H1 (cell line): ENCODE measurements at regions not wholly inside any gene's neighbourhood (a gene's known extent, or its start where the extent isn't known, plus 50 kb on each side); places are given as distances from the start of the nearest gene placed in this dataset.

Experiments used
- CTCF ChIA-PET: fragments of 300-600 bp; sonication (Branson Sonifier 250); formaldehyde crosslinking; loops from one replicate; lab custom pipeline; 2021; ENCODE audit not compliant: partially characterized antibody; lab: Charles Lee
- POLR2A ChIA-PET: fragments of 300-600 bp; sonication (Branson Sonifier 250); formaldehyde crosslinking; loops from one replicate; lab custom pipeline; 2021; ENCODE audit warnings: inconsistent platforms; ENCODE audit not compliant: partially characterized antibody; lab: Charles Lee
- DNase-seq, 2 experiments: peaks; one replicate each; pipeline versions ENCODE4 v3.0.0 to v3.0.0-alpha.2; 2010 to 2022; ENCODE audit warnings: low spot score in 2 of 2, low read depth in 1 of 2, mixed read lengths in 1 of 2
- FAIRE-seq: peaks from 2 replicates; lab custom pipeline; 2011; peaks lifted over from hg19 to GRCh38; lab: Jason Lieb, UNC
- H2AFZ ChIP-seq: 2 replicates; pipeline ENCODE4 v1.8.1; 2012; ENCODE audit warnings: low read length, inconsistent platforms
- H2AK5ac ChIP-seq: 2 replicates; pipeline ENCODE4 v1.6.1; 2013; ENCODE audit warnings: low read depth, low read length
- H2BK120ac ChIP-seq: replicated peaks from 2 replicates; pipeline ENCODE3; 2013; ENCODE audit warnings: low read depth, low read length, inconsistent platforms
- H2BK12ac ChIP-seq: 2 replicates; pipeline ENCODE4 v1.6.1; 2013; ENCODE audit warnings: low read depth, low read length
- H2BK15ac ChIP-seq: 2 replicates; pipeline ENCODE4 v1.6.1; 2013; ENCODE audit warnings: low read length
- H2BK20ac ChIP-seq: 2 replicates; pipeline ENCODE4 v1.6.1; 2013; ENCODE audit warnings: low read length
- H2BK5ac ChIP-seq: 2 replicates; pipeline ENCODE4 v1.6.1; 2013; ENCODE audit warnings: low read depth, low read length
- H3K14ac ChIP-seq: 2 replicates; pipeline ENCODE4 v1.6.1; 2013; ENCODE audit warnings: inconsistent platforms; ENCODE audit not compliant: insufficient read length
- H3K18ac ChIP-seq: 2 replicates; pipeline ENCODE4 v1.6.1; 2013; ENCODE audit warnings: low read length; ENCODE audit errors: extremely low read depth
- H3K23ac ChIP-seq: 2 replicates; pipeline ENCODE4 v1.6.1; 2013; ENCODE audit warnings: inconsistent platforms; ENCODE audit not compliant: insufficient read length
- H3K23me2 ChIP-seq: 2 replicates; pipeline ENCODE4 v1.6.1; 2013; ENCODE audit warnings: low read depth, low read length
- H3K27ac ChIP-seq: 2 replicates; pipeline ENCODE4 v1.6.1; 2011; ENCODE audit warnings: low read depth, low read length, inconsistent platforms
- H3K27me3 ChIP-seq, 4 experiments: replicated peaks in 1 of 4; 1 replicate in 1 of 4; 2 replicates in 3 of 4; pipeline versions ENCODE4 v1.6.1 to v1.8.1; 2011 to 2013; ENCODE audit warnings: low read length in 3 of 4, mild to moderate bottlenecking in 3 of 4, inconsistent platforms in 2 of 4, mixed read lengths in 2 of 4, moderate library complexity in 1 of 4; ENCODE audit not compliant: control insufficient read depth in 3 of 4, insufficient read depth in 3 of 4; ENCODE audit errors: extremely low read depth in 1 of 4
- H3K36me3 ChIP-seq, 4 experiments: 2 replicates each; pipeline versions ENCODE4 v1.6.1 to v1.8.1; 2011 to 2013; ENCODE audit warnings: mild to moderate bottlenecking in 4 of 4, low read length in 3 of 4, moderate library complexity in 2 of 4, control low read depth in 1 of 4, inconsistent platforms in 1 of 4; ENCODE audit not compliant: insufficient read depth in 4 of 4, control insufficient read depth in 2 of 4
- H3K4ac ChIP-seq: replicated peaks from 2 replicates; pipeline ENCODE3; 2013; ENCODE audit warnings: low read length, low read depth, mixed read lengths, inconsistent platforms; ENCODE audit not compliant: insufficient read length
- H3K4me1 ChIP-seq, 4 experiments: replicated peaks in 1 of 4; 1 replicate in 1 of 4; 2 replicates in 3 of 4; pipeline versions ENCODE4 v1.6.1 to v1.8.1; 2011 to 2013; ENCODE audit warnings: low read length in 3 of 4, inconsistent platforms in 2 of 4, mixed read lengths in 1 of 4; ENCODE audit not compliant: insufficient read depth in 4 of 4, control insufficient read depth in 3 of 4
- H3K4me2 ChIP-seq, 2 experiments: 2 replicates each; pipeline versions ENCODE4 v1.6.1 to v1.8.1; 2011 to 2013; ENCODE audit warnings: low read depth in 2 of 2, low read length in 2 of 2, control low read depth in 1 of 2, inconsistent platforms in 1 of 2, mild to moderate bottlenecking in 1 of 2; ENCODE audit not compliant: insufficient read depth in 1 of 2
- H3K4me3 ChIP-seq, 4 experiments: fragments of 200-600, 300-600 bp in 1 of 4; sonication (generic), shearing (Covaris generic), sonication (Bioruptor Twin) in 1 of 4; 2 replicates each; pipeline versions ENCODE4 v1.5.1 to v1.8.1; 2011 to 2016; ENCODE audit warnings: low read length in 4 of 4, low read depth in 3 of 4, control low read depth in 2 of 4, inconsistent platforms in 2 of 4, mild to moderate bottlenecking in 2 of 4, mixed read lengths in 1 of 4, moderate library complexity in 1 of 4; ENCODE audit not compliant: insufficient read depth in 2 of 4; ENCODE audit errors: extremely low read depth in 1 of 4
- H3K56ac ChIP-seq: replicated peaks from 2 replicates; pipeline ENCODE3; 2013; ENCODE audit warnings: low read depth, mild to moderate bottlenecking, mixed read lengths, low read length, inconsistent platforms; ENCODE audit not compliant: insufficient read length
- H3K79me1 ChIP-seq: 2 replicates; pipeline ENCODE4 v1.6.1; 2013; ENCODE audit warnings: low read depth, low read length, control low read depth
- H3K79me2 ChIP-seq, 2 experiments: 2 replicates each; pipeline versions ENCODE4 v1.6.1 to v1.8.1; 2012 to 2013; ENCODE audit warnings: low read length in 2 of 2, mild to moderate bottlenecking in 2 of 2, inconsistent platforms in 1 of 2; ENCODE audit not compliant: insufficient read depth in 2 of 2, control insufficient read depth in 1 of 2
- H3K9ac ChIP-seq, 4 experiments: replicated peaks in 1 of 4; 1 replicate in 1 of 4; 2 replicates in 3 of 4; pipeline versions ENCODE4 v1.6.1 to v1.8.1; 2011 to 2013; ENCODE audit warnings: low read depth in 3 of 4, low read length in 3 of 4, control low read depth in 2 of 4, mild to moderate bottlenecking in 2 of 4, moderate library complexity in 2 of 4, inconsistent platforms in 1 of 4; ENCODE audit errors: extremely low read depth in 1 of 4
- H3K9me3 ChIP-seq, 2 experiments: 2 replicates each; pipeline versions ENCODE4 v1.6.1 to v1.8.1; 2012 to 2013; ENCODE audit warnings: mild to moderate bottlenecking in 2 of 2, moderate library complexity in 2 of 2, control low read depth in 1 of 2, inconsistent platforms in 1 of 2, low read depth in 1 of 2, low read length in 1 of 2, mixed read lengths in 1 of 2; ENCODE audit not compliant: insufficient read depth in 2 of 2
- H4K20me1 ChIP-seq, 2 experiments: replicated peaks in 1 of 2; 2 replicates each; pipeline versions ENCODE3 to v1.8.1; 2011 to 2013; ENCODE audit warnings: inconsistent platforms in 2 of 2, low read length in 2 of 2, mild to moderate bottlenecking in 1 of 2; ENCODE audit not compliant: insufficient read depth in 2 of 2, control insufficient read depth in 1 of 2
- H4K5ac ChIP-seq: 2 replicates; pipeline ENCODE4 v1.6.1; 2013; ENCODE audit warnings: low read length, low read depth, mixed read lengths, inconsistent platforms; ENCODE audit not compliant: insufficient read length
- H4K8ac ChIP-seq: 2 replicates; pipeline ENCODE4 v1.8.0; 2013; ENCODE audit warnings: mild to moderate bottlenecking, moderate library complexity, low read length, inconsistent platforms; ENCODE audit not compliant: insufficient read depth; ENCODE audit errors: extremely low read depth
- H4K91ac ChIP-seq: replicated peaks from 2 replicates; pipeline ENCODE3; 2013; ENCODE audit warnings: low read length, mixed read lengths, inconsistent platforms; ENCODE audit not compliant: insufficient read length
- BCL11A ChIP-seq, 2 experiments: IDR thresholded peaks; one replicate each; pipeline ENCODE4 v1.6.1; 2011; ENCODE audit warnings: low read depth in 2 of 2, low read length in 2 of 2, mild to moderate bottlenecking in 2 of 2
- CBX5 ChIP-seq: fragments of 300-800, 300-1000 bp; sonication (generic); IDR thresholded peaks from 2 replicates; pipeline ENCODE4 v1.7.1; 2016; ENCODE audit warnings: antibody characterized with exemption, low read length, low read depth
- CEBPB ChIP-seq: IDR thresholded peaks from 2 replicates; pipeline ENCODE4 v1.6.1; 2012; ENCODE audit warnings: low read depth, low read length
- CHD1 ChIP-seq: IDR thresholded peaks from 2 replicates; pipeline ENCODE4 v1.6.1; 2012; ENCODE audit warnings: low read depth, low read length, improper control_type of control experiment
- JUN ChIP-seq: IDR thresholded peaks from 2 replicates; pipeline ENCODE4 v1.6.1; 2011; ENCODE audit warnings: low read depth, mild to moderate bottlenecking, improper control_type of control experiment, low read length
- KDM4A ChIP-seq: IDR thresholded peaks from one replicate; pipeline ENCODE4 v1.7.1; 2012; ENCODE audit warnings: low read depth, mild to moderate bottlenecking, moderate library complexity, low read length, inconsistent platforms; ENCODE audit not compliant: severe bottlenecking
- PHF8 ChIP-seq: fragments of 200-600 bp; sonication (generic); conservative IDR thresholded peaks from 2 replicates; pipeline ENCODE4 v1.7.1; 2012; ENCODE audit warnings: low read depth, mild to moderate bottlenecking, inconsistent platforms, low read length, moderate library complexity
- RXRA ChIP-seq: IDR thresholded peaks from 2 replicates; pipeline ENCODE4 v1.6.1; 2011; ENCODE audit warnings: low read depth, mild to moderate bottlenecking, low read length, moderate library complexity; ENCODE audit not compliant: insufficient read depth
- SIRT6 ChIP-seq: IDR thresholded peaks from one replicate; pipeline ENCODE4 v1.7.1; 2012; ENCODE audit warnings: low read length, inconsistent platforms
- SP1 ChIP-seq: IDR thresholded peaks from 2 replicates; pipeline ENCODE4 v1.6.1; 2011; ENCODE audit warnings: low read depth, low read length
- SUZ12 ChIP-seq: fragments of 200-600 bp; sonication (generic); IDR thresholded peaks from 2 replicates; pipeline ENCODE4 v1.6.1; 2012; ENCODE audit warnings: mild to moderate bottlenecking, inconsistent platforms, low read length, moderate library complexity, mixed read lengths
- TBP ChIP-seq: IDR thresholded peaks from 2 replicates; pipeline ENCODE4 v1.6.1; 2011; ENCODE audit warnings: low read depth, low read length, improper control_type of control experiment
- WGBS, 2 experiments: shearing (Covaris generic) in 1 of 2; methylation state at CpG; one replicate each; pipeline versions ENCODE4 v1.1.6 to v1.1.7; 2013 to 2015; ENCODE audit warnings: low lambda C conversion rate in 2 of 2, mixed read lengths in 2 of 2, inconsistent platforms in 1 of 2, low coverage in 1 of 2, missing lambda C conversion rate in 1 of 2; ENCODE audit not compliant: insufficient replicate concordance in 2 of 2, insufficient coverage in 1 of 2, insufficient read length in 1 of 2; ENCODE audit errors: extremely low coverage in 1 of 2, missing lambda C conversion rate in 1 of 2; 5-methylcytosine and 5-hydroxymethylcytosine counted together

- Histone ChIP-seq H4K20me1 (no peaks in the 10 kb centered on the region), H2BK5ac (no peak overlapping the region), H4K91ac (no peak overlapping the region), H3K14ac (no peak overlapping the region), H3K9me3 (no peaks in the 10 kb centered on the region), H3K23me2 (no peaks in the 10 kb centered on the region), H3K27ac (no peak overlapping the region), H3K4me3 (no peak overlapping the region), H3K9ac (no peak overlapping the region), H3K4me2 (no peak overlapping the region), H3K79me1 (no peaks in the 10 kb centered on the region), H3K23ac (no peak overlapping the region), H2BK20ac (no peak overlapping the region), H3K56ac (no peak overlapping the region), H3K4me1 (peaks cover 0 to 6% (median 0%) of the 10 kb centered on the region in 4 experiments; a peak in 1 of 7 replicates), H3K18ac (no peak overlapping the region), H2BK120ac (no peak overlapping the region), H2AFZ (no peak overlapping the region), H4K8ac (no peak overlapping the region), H3K79me2 (no peaks in the 10 kb centered on the region), H2BK15ac (no peak overlapping the region), H2AK5ac (no peak overlapping the region), H2BK12ac (no peak overlapping the region), H3K27me3 (no peaks in the 10 kb centered on the region), H4K5ac (no peak overlapping the region), H3K4ac (no peak overlapping the region), H3K36me3 (no peaks in the 10 kb centered on the region)
- POLR2A ChIA-PET: interaction anchor here (0.7 kb wide), 1 partner anchor 270 kb away, joined by 4 read pairs; no protein-coding TSS in a partner anchor
- TF ChIP-seq TBP (no peak), CBX5 (no peak), JUN (no peak), BCL11A (IDR thresholded peaks at IDR 0.05; ENCODE audit: low read depth in 2 of 2, low read length in 2 of 2) (no peak), KDM4A (no peak), SUZ12 (no peak), PHF8 (no peak), CEBPB (no peak), SIRT6 (no peak), CHD1 (no peak), RXRA (no peak), SP1 (no peak)
- DNase-seq (peak in 1 of 2 experiments; percentile 0), FAIRE-seq (no peak)
- CTCF ChIA-PET: no interaction called here
- 73% methylated on average over 1 of the region's 2 CpGs; no CpG with 5 or more reads in 1 of the 2 experiments for WGBS, 2 experiments
Observed at GRCh38 chrX:125782184-125782583, 383.9 kb downstream of the DCAF12L2 start.
